Keratinocyte (primary cell): ENCODE measurements at regions not wholly inside any gene's neighbourhood (a gene's known extent, or its start where the extent isn't known, plus 50 kb on each side); places are given as distances from the start of the nearest gene placed in this dataset.

Source experiments
- EZH2 ChIP-seq: IDR thresholded peaks from one replicate; pipeline ENCODE4 v1.6.1; 2012; ENCODE audit warnings: inconsistent platforms, mild to moderate bottlenecking, low read length, moderate library complexity
- TF ChIP-seq, protein P1 (sequence below), 3 experiments: IDR thresholded peaks in 1 of 3; conservative IDR thresholded peaks in 1 of 3; optimal IDR thresholded peaks in 1 of 3; 2 replicates in 2 of 3; 3 replicates in 1 of 3; pipeline versions ENCODE3 to v1.5.1; 2011; ENCODE audit warnings: low read length in 3 of 3, mild to moderate bottlenecking in 3 of 3, moderate library complexity in 2 of 3, control low read depth in 1 of 3, inconsistent platforms in 1 of 3; ENCODE audit not compliant: insufficient read depth in 2 of 3; ENCODE audit errors: extremely low read depth in 1 of 3

- TF ChIP-seq, protein P1, sequence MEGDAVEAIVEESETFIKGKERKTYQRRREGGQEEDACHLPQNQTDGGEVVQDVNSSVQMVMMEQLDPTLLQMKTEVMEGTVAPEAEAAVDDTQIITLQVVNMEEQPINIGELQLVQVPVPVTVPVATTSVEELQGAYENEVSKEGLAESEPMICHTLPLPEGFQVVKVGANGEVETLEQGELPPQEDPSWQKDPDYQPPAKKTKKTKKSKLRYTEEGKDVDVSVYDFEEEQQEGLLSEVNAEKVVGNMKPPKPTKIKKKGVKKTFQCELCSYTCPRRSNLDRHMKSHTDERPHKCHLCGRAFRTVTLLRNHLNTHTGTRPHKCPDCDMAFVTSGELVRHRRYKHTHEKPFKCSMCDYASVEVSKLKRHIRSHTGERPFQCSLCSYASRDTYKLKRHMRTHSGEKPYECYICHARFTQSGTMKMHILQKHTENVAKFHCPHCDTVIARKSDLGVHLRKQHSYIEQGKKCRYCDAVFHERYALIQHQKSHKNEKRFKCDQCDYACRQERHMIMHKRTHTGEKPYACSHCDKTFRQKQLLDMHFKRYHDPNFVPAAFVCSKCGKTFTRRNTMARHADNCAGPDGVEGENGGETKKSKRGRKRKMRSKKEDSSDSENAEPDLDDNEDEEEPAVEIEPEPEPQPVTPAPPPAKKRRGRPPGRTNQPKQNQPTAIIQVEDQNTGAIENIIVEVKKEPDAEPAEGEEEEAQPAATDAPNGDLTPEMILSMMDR (optimal IDR thresholded peaks at IDR 0.05 in 1 of 3, IDR thresholded peaks at IDR 0.05 in 1 of 3, conservative IDR thresholded peaks at IDR 0.05 in 1 of 3; ENCODE audit: extremely low read depth in 1 of 3, insufficient read depth in 2 of 3, low read length in 3 of 3) = no peak
- no peak for TF ChIP-seq EZH2
These were observed 88.8 kb upstream of the PRDX6 start for GRCh38 chr1:173388352-173388751.
